GM12878 (cell line): ENCODE measurements at regions not wholly inside any gene's neighbourhood (a gene's known extent, or its start where the extent isn't known, plus 50 kb on each side); places are given as distances from the start of the nearest gene placed in this dataset.

Experiments used
- ATAC-seq: fragments of 200-7000 bp; cut with Tn5 transposase; 3 replicates; pipeline ENCODE4 v1.9.1; 2020; ENCODE audit warnings: mild to moderate bottlenecking, moderate library complexity
- BruUV-seq: library from RNA; stranded (reverse); fragments of 400-500 nt; replicated peaks from 2 replicates; lab custom pipeline; 2021; lab: Mats Ljungman, UMichigan
- CTCF ChIA-PET: fragments of 300-600 bp; sonication (Branson Sonifier 250); formaldehyde crosslinking; extraction: SDS; loops from one replicate; lab custom pipeline; 2021; ENCODE audit warnings: inconsistent platforms; lab: Yijun Ruan, JAX
- POLR2A ChIA-PET: fragments of 350-600 bp; formaldehyde crosslinking; extraction: SDS; loops from one replicate; lab custom pipeline; 2021; ENCODE audit warnings: inconsistent platforms; lab: Charles Lee
- RAD21 ChIA-PET: fragments of 300-600 bp; sonication (Branson Sonifier 250); formaldehyde crosslinking; loops from one replicate; lab custom pipeline; 2023; ENCODE audit warnings: antibody characterized with exemption; ENCODE audit not compliant: unreplicated experiment; lab: Charles Lee
- SMC1A ChIA-PET: fragments of 300-600 bp; sonication (Branson Sonifier 250); formaldehyde crosslinking; loops from one replicate; lab custom pipeline; 2023; ENCODE audit not compliant: unreplicated experiment, uncharacterized antibody; lab: Charles Lee
- DNase-seq: peaks from one replicate; pipeline ENCODE4 v3.0.0-alpha.2; 2011; ENCODE audit warnings: low read depth, low spot score
- FAIRE-seq: peaks from 3 replicates; lab custom pipeline; 2011; peaks lifted over from hg19 to GRCh38; lab: Jason Lieb, UNC
- H2AFZ ChIP-seq: 2 replicates; pipeline ENCODE4 v1.6.0; 2011; ENCODE audit warnings: low read depth, low read length, control low read depth; ENCODE audit not compliant: control insufficient read depth
- H3K27ac ChIP-seq: 2 replicates; pipeline ENCODE4 v1.5.1; 2011; ENCODE audit warnings: control low read depth; ENCODE audit not compliant: control insufficient read depth, insufficient read depth
- H3K27me3 ChIP-seq, 2 experiments: replicated peaks in 1 of 2; 2 replicates each; pipeline versions ENCODE4 v1.6.0 to v1.6.1; 2011; ENCODE audit warnings: low read length in 1 of 2; ENCODE audit not compliant: control insufficient read depth in 2 of 2, insufficient read depth in 2 of 2
- H3K36me3 ChIP-seq, 2 experiments: 2 replicates each; pipeline ENCODE4 v1.5.1; 2011; ENCODE audit warnings: low read length in 1 of 2; ENCODE audit not compliant: control insufficient read depth in 2 of 2, insufficient read depth in 2 of 2
- H3K4me1 ChIP-seq: 2 replicates; pipeline ENCODE4 v1.6.1; 2011; ENCODE audit warnings: mild to moderate bottlenecking, low read length, moderate library complexity, mixed read lengths; ENCODE audit not compliant: control insufficient read depth, insufficient read depth
- H3K4me2 ChIP-seq: 2 replicates; pipeline ENCODE4 v1.6.0; 2011; ENCODE audit warnings: control low read depth; ENCODE audit not compliant: control insufficient read depth, insufficient read depth
- H3K4me3 ChIP-seq: fragments of 200-600 bp; sonication (generic); 2 replicates; pipeline ENCODE4 v1.5.1; 2016
- H3K79me2 ChIP-seq: 2 replicates; pipeline ENCODE4 v1.6.0; 2011; ENCODE audit warnings: low read length; ENCODE audit not compliant: control insufficient read depth, insufficient read depth
- H3K9ac ChIP-seq: 2 replicates; pipeline ENCODE4 v1.8.0; 2011; ENCODE audit warnings: low read length, control low read depth, mixed read lengths; ENCODE audit not compliant: control insufficient read depth, insufficient read depth
- H3K9me3 ChIP-seq: replicated peaks from 3 replicates; pipeline ENCODE4 v1.5.1; 2011; ENCODE audit warnings: mild to moderate bottlenecking, low read length; ENCODE audit not compliant: control insufficient read depth, insufficient read depth
- H4K20me1 ChIP-seq: 2 replicates; pipeline ENCODE4 v1.6.0; 2011; ENCODE audit not compliant: control insufficient read depth, insufficient read depth
- BHLHE40 ChIP-seq, 2 experiments: fragments of 450-650 bp in 1 of 2; IDR thresholded peaks; 2 replicates each; pipeline ENCODE4 v1.6.1; 2011 to 2017; ENCODE audit warnings: low read depth in 2 of 2, borderline replicate concordance in 1 of 2, improper control_type of control experiment in 1 of 2, low read length in 1 of 2, mild to moderate bottlenecking in 1 of 2
- JUND ChIP-seq: IDR thresholded peaks from 2 replicates; pipeline ENCODE4 v1.6.1; 2012; ENCODE audit warnings: low read depth, mild to moderate bottlenecking, low read length, improper control_type of control experiment, moderate library complexity
- LARP7 ChIP-seq: fragments of 450-650 bp; IDR thresholded peaks from 2 replicates; pipeline ENCODE4 v1.6.1; 2017; ENCODE audit warnings: mild to moderate bottlenecking
- MTA2 ChIP-seq: fragments of 450-650 bp; IDR thresholded peaks from 2 replicates; pipeline ENCODE4 v1.6.1; 2016; ENCODE audit warnings: low read depth, mild to moderate bottlenecking, moderate library complexity
- MYB ChIP-seq: fragments of 150-350 bp; IDR thresholded peaks from 2 replicates; pipeline ENCODE4 v1.6.1; 2014; ENCODE audit warnings: mild to moderate bottlenecking, low read depth, low read length, borderline replicate concordance
- ZNF207 ChIP-seq: fragments of 450-650 bp; IDR thresholded peaks from 2 replicates; pipeline ENCODE4 v1.6.1; 2014; ENCODE audit warnings: antibody characterized with exemption, mild to moderate bottlenecking, borderline replicate concordance
- ZNF622 ChIP-seq: fragments of 450-650 bp; IDR thresholded peaks from 2 replicates; pipeline ENCODE4 v1.6.1; 2017; ENCODE audit warnings: mild to moderate bottlenecking, inconsistent platforms
- WGBS: methylation state at CpG from one replicate; pipeline ENCODE4 v1.1.6; 2016; ENCODE audit warnings: low lambda C conversion rate; ENCODE audit not compliant: insufficient replicate concordance, insufficient coverage; ENCODE audit errors: missing lambda C conversion rate; 5-methylcytosine and 5-hydroxymethylcytosine counted together
- in situ Hi-C: fragments of 300-500 bp; cut with MboI; formaldehyde crosslinking; loops from 9 replicates; pipeline ENCODE4 v1.14.3; 2018; ENCODE audit warnings: mixed read lengths
- intact Hi-C: fragments of 100-400 bp; cut with micrococcal nuclease; formaldehyde crosslinking; loops from one replicate; pipeline ENCODE4 v1.14.2; 2022; ENCODE audit not compliant: unreplicated experiment
- TF ChIP-seq, protein P1 (sequence below): fragments of 450-650 bp; IDR thresholded peaks from 2 replicates; pipeline ENCODE4 v1.6.1; 2017; ENCODE audit warnings: mild to moderate bottlenecking, moderate library complexity

DNA sequence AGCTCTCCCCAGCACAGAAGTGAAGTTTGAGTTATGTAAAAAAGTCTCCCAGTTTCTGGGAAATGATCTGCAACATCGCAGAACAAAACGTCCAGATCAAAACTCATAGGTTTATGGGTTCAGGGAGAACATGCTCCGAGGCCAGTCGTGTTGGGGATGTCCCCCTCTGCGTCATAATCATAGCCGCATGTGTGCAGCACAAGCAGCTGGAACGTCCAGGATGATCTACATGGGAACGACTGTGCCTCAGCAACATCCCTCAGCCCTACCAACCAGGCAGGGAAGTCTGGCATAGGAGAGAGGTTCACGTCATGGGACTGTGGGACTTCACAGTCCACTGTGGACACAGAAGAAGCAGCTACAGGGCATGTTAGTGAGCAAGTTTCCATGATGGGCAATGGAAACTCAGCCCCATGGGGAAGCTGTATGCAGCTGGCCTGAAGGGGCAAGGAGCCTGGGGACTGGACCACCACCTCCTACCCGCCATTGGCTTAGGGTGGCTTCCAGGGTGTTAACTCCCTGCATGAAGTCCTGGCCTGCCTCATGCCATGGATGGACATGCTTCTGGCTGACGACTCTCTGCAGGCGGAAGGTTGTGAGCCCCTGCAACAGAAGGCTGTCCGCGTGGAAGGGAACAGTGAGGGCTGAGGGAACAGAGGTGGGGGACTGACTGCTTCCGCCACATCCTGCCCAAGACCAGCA is 96.9 kb downstream of the COPS8 start:
- ATAC-seq, result no peak
- 24% methylated on average over 15 of the region's 15 CpGs for WGBS
- POLR2A ChIA-PET, result no interaction called here

More for the DNA sequence above, 96.9 kb downstream of the COPS8 start:
- Histone ChIP-seq H3K4me1 (no peaks in the 10 kb centered on the region), H3K79me2 (no peaks in the 10 kb centered on the region), H3K9me3 (no peaks in the 10 kb centered on the region), H3K9ac (no peak overlapping the region), H3K4me2 (no peak overlapping the region), H2AFZ (no peak overlapping the region), H3K27me3 (no peaks in the 10 kb centered on the region; a peak in 2 of 4 replicates), H3K27ac (no peak overlapping the region), H4K20me1 (no peaks in the 10 kb centered on the region), H3K36me3 (no peaks in the 10 kb centered on the region), H3K4me3 (no peak overlapping the region)
- in situ Hi-C loops, result no loop called here
- DNase-seq, result no peak
- RAD21 ChIA-PET, result no interaction called here
- SMC1A ChIA-PET, result interaction anchor here (0.6 to 1.4 kb wide), 2 partner anchors 76 to 1349 kb away, joined by 3 read pairs; no protein-coding TSS in a partner anchor
- CTCF ChIA-PET, result no interaction called here
- no TSS peak for BruUV-seq
- TF ChIP-seq LARP7 (no peak), ZNF622 (no peak), BHLHE40 (IDR thresholded peaks at IDR 0.05; ENCODE audit: borderline replicate concordance in 1 of 2, low read depth in 2 of 2, low read length in 1 of 2) (no peak), JUND (no peak), ZNF207 (no peak), MTA2 (no peak), MYB (no peak)
- TF ChIP-seq, protein P1, sequence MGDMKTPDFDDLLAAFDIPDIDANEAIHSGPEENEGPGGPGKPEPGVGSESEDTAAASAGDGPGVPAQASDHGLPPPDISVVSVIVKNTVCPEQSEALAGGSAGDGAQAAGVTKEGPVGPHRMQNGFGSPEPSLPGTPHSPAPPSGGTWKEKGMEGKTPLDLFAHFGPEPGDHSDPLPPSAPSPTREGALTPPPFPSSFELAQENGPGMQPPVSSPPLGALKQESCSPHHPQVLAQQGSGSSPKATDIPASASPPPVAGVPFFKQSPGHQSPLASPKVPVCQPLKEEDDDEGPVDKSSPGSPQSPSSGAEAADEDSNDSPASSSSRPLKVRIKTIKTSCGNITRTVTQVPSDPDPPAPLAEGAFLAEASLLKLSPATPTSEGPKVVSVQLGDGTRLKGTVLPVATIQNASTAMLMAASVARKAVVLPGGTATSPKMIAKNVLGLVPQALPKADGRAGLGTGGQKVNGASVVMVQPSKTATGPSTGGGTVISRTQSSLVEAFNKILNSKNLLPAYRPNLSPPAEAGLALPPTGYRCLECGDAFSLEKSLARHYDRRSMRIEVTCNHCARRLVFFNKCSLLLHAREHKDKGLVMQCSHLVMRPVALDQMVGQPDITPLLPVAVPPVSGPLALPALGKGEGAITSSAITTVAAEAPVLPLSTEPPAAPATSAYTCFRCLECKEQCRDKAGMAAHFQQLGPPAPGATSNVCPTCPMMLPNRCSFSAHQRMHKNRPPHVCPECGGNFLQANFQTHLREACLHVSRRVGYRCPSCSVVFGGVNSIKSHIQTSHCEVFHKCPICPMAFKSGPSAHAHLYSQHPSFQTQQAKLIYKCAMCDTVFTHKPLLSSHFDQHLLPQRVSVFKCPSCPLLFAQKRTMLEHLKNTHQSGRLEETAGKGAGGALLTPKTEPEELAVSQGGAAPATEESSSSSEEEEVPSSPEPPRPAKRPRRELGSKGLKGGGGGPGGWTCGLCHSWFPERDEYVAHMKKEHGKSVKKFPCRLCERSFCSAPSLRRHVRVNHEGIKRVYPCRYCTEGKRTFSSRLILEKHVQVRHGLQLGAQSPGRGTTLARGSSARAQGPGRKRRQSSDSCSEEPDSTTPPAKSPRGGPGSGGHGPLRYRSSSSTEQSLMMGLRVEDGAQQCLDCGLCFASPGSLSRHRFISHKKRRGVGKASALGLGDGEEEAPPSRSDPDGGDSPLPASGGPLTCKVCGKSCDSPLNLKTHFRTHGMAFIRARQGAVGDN, result no peak
- no peak for FAIRE-seq
- intact Hi-C loops, result no loop called here
